IMR-90 (cell line): ENCODE measurements at regions not wholly inside any gene's neighbourhood (a gene's known extent, or its start where the extent isn't known, plus 50 kb on each side); places are given as distances from the start of the nearest gene placed in this dataset.

Experiments used
- ATAC-seq: fragments of 200-7000 bp; cut with Tn5 transposase; 2 replicates; pipeline ENCODE4 v1.9.1; 2020; ENCODE audit warnings: low read depth, mild to moderate bottlenecking, moderate library complexity
- BruUV-seq: library from RNA; stranded (reverse); fragments of 400-500 nt; replicated peaks from 2 replicates; lab custom pipeline; 2021; lab: Mats Ljungman, UMichigan
- CTCF ChIA-PET: fragments of 300-600 bp; formaldehyde crosslinking; extraction: SDS; loops from one replicate; lab custom pipeline; 2021; ENCODE audit warnings: antibody characterized with exemption; lab: Yijun Ruan, JAX
- POLR2A ChIA-PET: fragments of 300-600 bp; sonication (Branson Sonifier 250); formaldehyde crosslinking; loops from one replicate; lab custom pipeline; 2022; ENCODE audit warnings: antibody characterized with exemption; ENCODE audit not compliant: unreplicated experiment; lab: Charles Lee
- DNase-seq: peaks from one replicate; pipeline ENCODE4 v3.0.0; 2013
- H2AFZ ChIP-seq: replicated peaks from 2 replicates; pipeline ENCODE3; 2013; ENCODE audit warnings: low read length, mild to moderate bottlenecking; ENCODE audit not compliant: poor library complexity
- H2AK5ac ChIP-seq: 2 replicates; pipeline ENCODE4 v1.6.1; 2013; ENCODE audit warnings: low read depth, low read length, inconsistent platforms
- H2AK9ac ChIP-seq: replicated peaks from 2 replicates; pipeline ENCODE3; 2013; ENCODE audit warnings: mild to moderate bottlenecking, low read depth, low read length, moderate library complexity; ENCODE audit not compliant: poor library complexity
- H2BK120ac ChIP-seq: 2 replicates; pipeline ENCODE4 v1.6.1; 2013; ENCODE audit warnings: low read depth, low read length, inconsistent platforms
- H2BK15ac ChIP-seq: 3 replicates; pipeline ENCODE4 v1.6.1; 2013; ENCODE audit warnings: low read depth, low read length, inconsistent platforms
- H2BK20ac ChIP-seq: 2 replicates; pipeline ENCODE4 v1.6.1; 2013; ENCODE audit warnings: low read depth, mild to moderate bottlenecking, inconsistent platforms, low read length, moderate library complexity
- H2BK5ac ChIP-seq: 2 replicates; pipeline ENCODE4 v1.6.1; 2013; ENCODE audit warnings: mild to moderate bottlenecking, low read depth, low read length, inconsistent platforms; ENCODE audit not compliant: poor library complexity, severe bottlenecking
- H3K14ac ChIP-seq: replicated peaks from 2 replicates; pipeline ENCODE4 v1.6.1; 2013; ENCODE audit warnings: low read depth, low read length, inconsistent platforms
- H3K18ac ChIP-seq: 2 replicates; pipeline ENCODE4 v1.6.1; 2013; ENCODE audit warnings: low read depth, low read length, control low read depth
- H3K23ac ChIP-seq: 2 replicates; pipeline ENCODE4 v1.6.1; 2013; ENCODE audit warnings: low read depth, low read length, inconsistent platforms
- H3K27ac ChIP-seq: 2 replicates; pipeline ENCODE4 v1.5.1; 2013; ENCODE audit warnings: mild to moderate bottlenecking, control low read depth, low read length; ENCODE audit not compliant: insufficient read depth
- H3K27me3 ChIP-seq: 2 replicates; pipeline ENCODE4 v1.6.1; 2013; ENCODE audit warnings: low read length; ENCODE audit not compliant: control insufficient read depth, insufficient read depth
- H3K36me3 ChIP-seq: 2 replicates; pipeline ENCODE4 v1.6.1; 2013; ENCODE audit warnings: low read length, mixed read lengths; ENCODE audit not compliant: control insufficient read depth, insufficient read depth
- H3K4ac ChIP-seq: 2 replicates; pipeline ENCODE4 v1.6.1; 2013; ENCODE audit warnings: low read depth, low read length, inconsistent platforms
- H3K4me1 ChIP-seq: 2 replicates; pipeline ENCODE4 v1.6.1; 2013; ENCODE audit warnings: low read length, mixed read lengths; ENCODE audit not compliant: control insufficient read depth, insufficient read depth
- H3K4me2 ChIP-seq: 2 replicates; pipeline ENCODE4 v1.6.1; 2013; ENCODE audit warnings: low read depth, mild to moderate bottlenecking, control low read depth, low read length, moderate library complexity
- H3K4me3 ChIP-seq: 2 replicates; pipeline ENCODE4 v1.5.1; 2013; ENCODE audit warnings: low read depth, mild to moderate bottlenecking, control low read depth, low read length, moderate library complexity; ENCODE audit not compliant: insufficient read depth
- H3K56ac ChIP-seq: 2 replicates; pipeline ENCODE4 v1.6.1; 2013; ENCODE audit warnings: low read length, inconsistent platforms; ENCODE audit not compliant: insufficient read depth; ENCODE audit errors: extremely low read depth
- H3K79me1 ChIP-seq, 2 experiments: 2 replicates each; pipeline ENCODE4 v1.6.1; 2013; ENCODE audit warnings: low read length in 2 of 2, inconsistent platforms in 1 of 2, low read depth in 1 of 2
- H3K9ac ChIP-seq: 2 replicates; pipeline ENCODE4 v1.6.1; 2013; ENCODE audit warnings: low read depth, low read length, control low read depth
- H3K9me1 ChIP-seq: 2 replicates; pipeline ENCODE4 v1.6.1; 2013; ENCODE audit warnings: low read length, inconsistent platforms; ENCODE audit not compliant: insufficient read depth
- H3K9me3 ChIP-seq: 2 replicates; pipeline ENCODE4 v1.6.1; 2013; ENCODE audit warnings: low read length; ENCODE audit not compliant: control insufficient read depth, insufficient read depth
- H4K20me1 ChIP-seq: 2 replicates; pipeline ENCODE4 v1.6.1; 2013; ENCODE audit warnings: low read length, inconsistent platforms; ENCODE audit not compliant: insufficient read depth
- H4K5ac ChIP-seq: 2 replicates; pipeline ENCODE4 v1.6.1; 2013; ENCODE audit warnings: mild to moderate bottlenecking, low read depth, low read length, control low read depth
- H4K8ac ChIP-seq, 2 experiments: 2 replicates each; pipeline ENCODE4 v1.6.1; 2013; ENCODE audit warnings: low read depth in 2 of 2, low read length in 2 of 2, control low read depth in 1 of 2, inconsistent platforms in 1 of 2
- H4K91ac ChIP-seq: 2 replicates; pipeline ENCODE4 v1.6.1; 2013; ENCODE audit warnings: low read depth, low read length, inconsistent platforms; ENCODE audit not compliant: insufficient read depth
- BHLHE40 ChIP-seq: fragments of 150-350 bp; IDR thresholded peaks from 2 replicates; pipeline ENCODE4 v1.6.1; 2016; ENCODE audit warnings: mild to moderate bottlenecking, low read depth, low read length
- CEBPB ChIP-seq: IDR thresholded peaks from 2 replicates; pipeline ENCODE4 v1.6.1; 2012; ENCODE audit warnings: low read depth, low read length, improper control_type of control experiment
- CTCF ChIP-seq: conservative IDR thresholded peaks from 2 replicates; pipeline ENCODE4 v1.5.1; 2012; ENCODE audit warnings: mild to moderate bottlenecking, low read depth, low read length, improper control_type of control experiment
- MAFK ChIP-seq: IDR thresholded peaks from 2 replicates; pipeline ENCODE4 v1.6.1; 2012; ENCODE audit warnings: low read depth, low read length, improper control_type of control experiment
- MAZ ChIP-seq: IDR thresholded peaks from 2 replicates; pipeline ENCODE4 v1.6.1; 2012; ENCODE audit warnings: low read depth, mild to moderate bottlenecking, low read length, improper control_type of control experiment, moderate library complexity, borderline replicate concordance
- MXI1 ChIP-seq: IDR thresholded peaks from 2 replicates; pipeline ENCODE4 v1.6.1; 2012; ENCODE audit warnings: low read depth, mild to moderate bottlenecking, low read length, moderate library complexity, borderline replicate concordance
- NFE2L2 ChIP-seq: fragments of 150-350 bp; IDR thresholded peaks from 2 replicates; pipeline ENCODE4 v1.6.1; 2016; ENCODE audit warnings: low read depth, mild to moderate bottlenecking, low read length
- POLR2A ChIP-seq: IDR thresholded peaks from 2 replicates; pipeline ENCODE4 v1.6.1; 2012; ENCODE audit warnings: mild to moderate bottlenecking, low read depth, low read length
- RAD21 ChIP-seq: IDR thresholded peaks from 2 replicates; pipeline ENCODE4 v1.6.1; 2012; ENCODE audit warnings: low read length, improper control_type of control experiment
- RCOR1 ChIP-seq: IDR thresholded peaks from 2 replicates; pipeline ENCODE4 v1.6.1; 2012; ENCODE audit warnings: mild to moderate bottlenecking, low read length, improper control_type of control experiment; ENCODE audit not compliant: insufficient replicate concordance
- RFX5 ChIP-seq: IDR thresholded peaks from 2 replicates; pipeline ENCODE4 v1.8.0; 2012; ENCODE audit warnings: low read depth, mild to moderate bottlenecking, low read length, moderate library complexity
- SMC3 ChIP-seq: fragments of 150-350 bp; IDR thresholded peaks from 2 replicates; pipeline ENCODE4 v1.6.1; 2016; ENCODE audit warnings: low read depth, mild to moderate bottlenecking, antibody characterized with exemption, low read length, moderate library complexity
- WGBS, 2 experiments: methylation state at CpG; one replicate each; pipeline versions ENCODE4 v1.1.5 to v1.1.7; 2013; ENCODE audit warnings: missing lambda C conversion rate in 2 of 2; ENCODE audit not compliant: insufficient read length in 1 of 2; ENCODE audit errors: extremely low coverage in 2 of 2; 5-methylcytosine and 5-hydroxymethylcytosine counted together
- dilution Hi-C: fragments of 300-500 bp; cut with HindIII; formaldehyde crosslinking; loops from one replicate; pipeline ENCODE4 v1.14.3; 2018; ENCODE audit warnings: low sequenced_read_pairs; ENCODE audit not compliant: unreplicated experiment
- in situ Hi-C: fragments of 300-500 bp; cut with MboI; formaldehyde crosslinking; loops from 3 replicates; pipeline ENCODE4 v1.14.3; 2019; ENCODE audit warnings: low sequenced_read_pairs, inconsistent platforms, mixed read lengths
- intact Hi-C: fragments of 100-400 bp; cut with micrococcal nuclease; formaldehyde crosslinking; loops from 2 replicates; pipeline ENCODE4 v1.10.0; 2022
- TF ChIP-seq, protein P1 (sequence below): fragments of 150-350 bp; IDR thresholded peaks from 2 replicates; pipeline ENCODE4 v1.6.1; 2016; ENCODE audit warnings: low read depth, mild to moderate bottlenecking, low read length, moderate library complexity, borderline replicate concordance
- TF ChIP-seq, protein P2 (sequence below): fragments of 150-350 bp; IDR thresholded peaks from 2 replicates; pipeline ENCODE4 v1.6.1; 2017; ENCODE audit warnings: mild to moderate bottlenecking, antibody characterized with exemption, low read length, low read depth

DNA sequence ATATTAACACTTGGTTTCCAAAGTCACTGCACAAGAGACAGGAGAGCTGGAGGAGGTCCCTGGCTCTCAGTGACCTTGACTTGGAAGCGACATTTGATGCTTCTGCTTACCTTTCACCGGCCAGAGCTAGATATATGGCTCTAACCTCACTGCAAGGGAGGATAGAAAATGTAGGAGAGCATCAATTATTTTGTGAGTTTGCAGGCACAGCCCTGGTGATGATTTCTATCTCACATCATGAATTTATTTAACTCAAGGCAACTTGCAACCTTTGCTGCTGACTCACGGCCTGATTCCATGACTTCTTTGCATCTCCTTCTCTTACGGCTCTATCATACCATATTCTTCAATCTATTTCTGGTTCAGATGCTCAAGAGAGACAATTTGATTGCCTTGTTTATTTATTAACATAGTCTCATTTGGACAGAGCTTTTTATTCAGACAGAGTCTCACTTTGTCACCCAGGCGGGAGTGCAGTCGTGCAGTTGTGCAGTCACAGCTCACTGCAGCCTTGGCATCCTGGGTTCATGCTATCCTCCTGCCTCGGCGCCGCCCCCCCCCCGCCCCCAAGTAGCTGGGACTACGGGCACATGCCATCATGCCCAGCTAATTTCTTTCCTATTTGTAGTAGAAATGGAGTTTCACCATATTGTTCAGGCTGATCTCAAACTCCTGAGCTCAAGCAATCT, 196.0 kb downstream of the REEP3 start:
- H3K9me3 ChIP-seq, result no peaks in the 10 kb centered on the region
- H4K20me1 ChIP-seq, result no peaks in the 10 kb centered on the region
- BruUV-seq, result no TSS peak
- ChIA-PET CTCF (interaction anchor here (0.5 to 3.6 kb wide), 3 partner anchors 87 to 551 kb away, joined by 3 to 35 read pairs (median 10); no protein-coding TSS in a partner anchor), POLR2A (interaction anchor here (0.6 kb wide), 1 partner anchor 546 kb away, joined by 3 read pairs; no protein-coding TSS in a partner anchor)
- intact Hi-C loops (loop anchor here (5.0 kb wide), 1 partner anchor 250 kb away; the partner anchor contains the start of gene JMJD1C), dilution Hi-C loops (loop anchor here (25.0 kb wide), 1 partner anchor 555 kb away; no protein-coding TSS in a partner anchor), in situ Hi-C loops (loop anchor here (10.0 kb wide), 1 partner anchor 252 kb away; the partner anchor contains the start of gene JMJD1C)
- no peak overlapping the region for H3K4me2 ChIP-seq
- peaks cover 2% of the 10 kb centered on the region; the same call in 1 of the 2 replicates for H3K27me3 ChIP-seq
- H3K9ac ChIP-seq, result no peak overlapping the region
- H3K56ac ChIP-seq, result no peak overlapping the region
- H3K9me1 ChIP-seq, result peaks cover 3% of the 10 kb centered on the region; the same call in 1 of the 2 replicates
- no peak overlapping the region for H2BK20ac ChIP-seq
- H3K4ac ChIP-seq, result 0 out of 2 replicates have a peak overlapping the region, but pooled peaks have one; percentile 7
- no peak overlapping the region for H2AK5ac ChIP-seq
- peaks cover 9% of the 10 kb centered on the region for H3K4me1 ChIP-seq
- H3K4me3 ChIP-seq, result no peak overlapping the region
- H3K18ac ChIP-seq, result no peak overlapping the region
- no peak overlapping the region for H3K27ac ChIP-seq
- no peak overlapping the region for H2BK120ac ChIP-seq
- DNase-seq, result no peak
- H3K36me3 ChIP-seq, result no peaks in the 10 kb centered on the region
- no peak overlapping the region for H4K5ac ChIP-seq
- 80% methylated on average over 1 of the region's 11 CpGs; no CpG with 5 or more reads in 1 of the 2 experiments for WGBS, 2 experiments
- no peak overlapping the region for H4K91ac ChIP-seq
- peak overlapping the region; percentile 34; the same call in 1 of the 2 replicates for H3K14ac ChIP-seq
- H2BK15ac ChIP-seq, result no peak overlapping the region
- H2AK9ac ChIP-seq, result no peak overlapping the region
- no peak overlapping the region for H2AFZ ChIP-seq
- ATAC-seq, result no peak
- no peak overlapping the region for H2BK5ac ChIP-seq
- H3K23ac ChIP-seq, result no peak overlapping the region
- H4K8ac ChIP-seq, result no peak overlapping the region
- no peaks in the 10 kb centered on the region for H3K79me1 ChIP-seq
- TF ChIP-seq BHLHE40 (no peak), SMC3 (no peak), RFX5 (no peak), POLR2A (no peak), NFE2L2 (no peak), MAZ (no peak), CTCF (no peak), MAFK (no peak), CEBPB (no peak), MXI1 (no peak), RCOR1 (no peak), RAD21 (no peak)
- TF ChIP-seq, protein P1, sequence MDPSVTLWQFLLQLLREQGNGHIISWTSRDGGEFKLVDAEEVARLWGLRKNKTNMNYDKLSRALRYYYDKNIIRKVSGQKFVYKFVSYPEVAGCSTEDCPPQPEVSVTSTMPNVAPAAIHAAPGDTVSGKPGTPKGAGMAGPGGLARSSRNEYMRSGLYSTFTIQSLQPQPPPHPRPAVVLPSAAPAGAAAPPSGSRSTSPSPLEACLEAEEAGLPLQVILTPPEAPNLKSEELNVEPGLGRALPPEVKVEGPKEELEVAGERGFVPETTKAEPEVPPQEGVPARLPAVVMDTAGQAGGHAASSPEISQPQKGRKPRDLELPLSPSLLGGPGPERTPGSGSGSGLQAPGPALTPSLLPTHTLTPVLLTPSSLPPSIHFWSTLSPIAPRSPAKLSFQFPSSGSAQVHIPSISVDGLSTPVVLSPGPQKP, result no peak
- TF ChIP-seq, protein P2, sequence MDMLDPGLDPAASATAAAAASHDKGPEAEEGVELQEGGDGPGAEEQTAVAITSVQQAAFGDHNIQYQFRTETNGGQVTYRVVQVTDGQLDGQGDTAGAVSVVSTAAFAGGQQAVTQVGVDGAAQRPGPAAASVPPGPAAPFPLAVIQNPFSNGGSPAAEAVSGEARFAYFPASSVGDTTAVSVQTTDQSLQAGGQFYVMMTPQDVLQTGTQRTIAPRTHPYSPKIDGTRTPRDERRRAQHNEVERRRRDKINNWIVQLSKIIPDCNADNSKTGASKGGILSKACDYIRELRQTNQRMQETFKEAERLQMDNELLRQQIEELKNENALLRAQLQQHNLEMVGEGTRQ, result no peak
